ENCODE measurements at regions not wholly inside any gene's neighbourhood (a gene's known extent, or its start where the extent isn't known, plus 50 kb on each side); places are given as distances from the start of the nearest gene placed in this dataset.

- TF ChIP-seq CTCF (IDR thresholded peaks at IDR 0.05; ENCODE audit: control extremely low read depth in 1 of 3, insufficient read depth in 1 of 3, low read depth in 1 of 3, low read length in 3 of 3) (no peak), NRF1 (IDR thresholded peaks at IDR 0.05; ENCODE audit: low read depth, low read length) (no peak), POLR2A (IDR thresholded peaks at IDR 0.05; ENCODE audit: control extremely low read depth in 1 of 2, low read depth in 2 of 2, low read length in 2 of 2) (no peak), YY1 (IDR thresholded peaks at IDR 0.05; ENCODE audit: low read depth, low read length) (no peak), TAF1 (IDR thresholded peaks at IDR 0.05; ENCODE audit: low read depth, low read length) (no peak), EZH2 (IDR thresholded peaks at IDR 0.05; ENCODE audit: low read depth, low read length, severe bottlenecking) (no peak), SUZ12 (IDR thresholded peaks at IDR 0.05; ENCODE audit: low read length) (no peak), RXRA (IDR thresholded peaks at IDR 0.05; ENCODE audit: insufficient read depth, low read depth, low read length) (no peak)
Measured at GRCh38 chr2:120444691-120445240, 98.8 kb downstream of the INHBB start.
